Gastrocnemius medialis (tissue), 4 donors: ENCODE measurements at regions not wholly inside any gene's neighbourhood (a gene's known extent, or its start where the extent isn't known, plus 50 kb on each side); places are given as distances from the start of the nearest gene placed in this dataset.

Experiments used
- CTCF ChIP-seq, 5 experiments: fragments of 450-650 bp in 3 of 5; fragments of 200-600 bp in 2 of 5; sonication (generic) in 2 of 5; IDR thresholded peaks in 4 of 5; conservative IDR thresholded peaks in 1 of 5; 1 replicate in 4 of 5; 2 replicates in 1 of 5; pipeline ENCODE4 v1.5.1; 2016 to 2019; ENCODE audit warnings: antibody characterized with exemption in 5 of 5, mild to moderate bottlenecking in 3 of 5, moderate library complexity in 3 of 5
- POLR2A ChIP-seq, 2 donors: fragments of 450-650 bp; IDR thresholded peaks; one replicate each; pipeline ENCODE4 v1.6.1; 2017; ENCODE audit warnings: antibody characterized with exemption in 2 of 2, mild to moderate bottlenecking in 2 of 2, moderate library complexity in 2 of 2

- TF ChIP-seq CTCF (IDR thresholded peaks at IDR 0.05 in 4 of 5, conservative IDR thresholded peaks at IDR 0.05 in 1 of 5) (no peak), POLR2A (IDR thresholded peaks at IDR 0.05) (no peak)
These were observed 135.6 kb downstream of the DDX3Y start for GRCh38 chrY:13040232-13040631.
